ENCODE measurements at regions not wholly inside any gene's neighbourhood (a gene's known extent, or its start where the extent isn't known, plus 50 kb on each side); places are given as distances from the start of the nearest gene placed in this dataset.

GRCh38 chr16:63981639-63982038 lies 1140.2 kb downstream of the CDH11 start:
- Mint-ChIP-seq H3K4me3 (no peak overlapping the region), H3K4me1 (no peaks in the 10 kb centered on the region), H3K27me3 (no peaks in the 10 kb centered on the region), H3K36me3 (no peaks in the 10 kb centered on the region), H3K9me3 (peaks cover 20 to 55% (median 28%) of the 10 kb centered on the region in 5 donors), H3K27ac (no peak overlapping the region)
- Histone ChIP-seq H3K9me3 (ENCODE audit: low read length) (no peaks in the 10 kb centered on the region), H3K4me1 (ENCODE audit: insufficient read depth, low read length) (no peaks in the 10 kb centered on the region), H3K27ac (ENCODE audit: low read depth, low read length) (no peak overlapping the region), H3K4me3 (ENCODE audit: low read length) (no peak overlapping the region), H3K27me3 (ENCODE audit: insufficient read depth, low read length, poor library complexity, severe bottlenecking) (no peaks in the 10 kb centered on the region), H3K36me3 (ENCODE audit: insufficient read depth, low read length) (no peaks in the 10 kb centered on the region)
- ChIA-PET CTCF (no interaction called here), POLR2A (no interaction called here)
- DNase-seq = no peak

- Histone ChIP-seq H3K4me1 (ENCODE audit: insufficient read depth, low read length) (no peaks in the 10 kb centered on the region), H3K36me3 (ENCODE audit: insufficient read depth, low read length) (no peaks in the 10 kb centered on the region), H3K27me3 (ENCODE audit: insufficient read depth, low read length, poor library complexity, severe bottlenecking) (no peaks in the 10 kb centered on the region), H3K4me3 (ENCODE audit: low read length) (no peak overlapping the region), H3K9me3 (ENCODE audit: low read length) (no peaks in the 10 kb centered on the region), H3K27ac (ENCODE audit: low read depth, low read length) (no peak overlapping the region)
- Mint-ChIP-seq H3K27ac (no peak overlapping the region), H3K4me3 (no peak overlapping the region), H3K27me3 (no peaks in the 10 kb centered on the region), H3K4me1 (no peaks in the 10 kb centered on the region), H3K36me3 (no peaks in the 10 kb centered on the region), H3K9me3 (peaks cover 21 to 53% (median 27%) of the 10 kb centered on the region in 5 donors)
- CTCF ChIA-PET = no interaction called here
- DNase-seq = no peak
- POLR2A ChIA-PET = no interaction called here
Observed at GRCh38 chr16:63980763-63981162, 1141.1 kb downstream of the CDH11 start.

- Mint-ChIP-seq H3K27me3 (no peaks in the 10 kb centered on the region), H3K4me3 (no peak overlapping the region), H3K27ac (no peak overlapping the region), H3K4me1 (no peaks in the 10 kb centered on the region), H3K9me3 (peaks cover 16 to 55% (median 31%) of the 10 kb centered on the region in 5 donors), H3K36me3 (no peaks in the 10 kb centered on the region)
- H3K36me3 ChIP-seq (ENCODE audit: insufficient read depth, low read length) = no peaks in the 10 kb centered on the region
- no peaks in the 10 kb centered on the region for H3K9me3 ChIP-seq (ENCODE audit: low read length)
- DNase-seq = no peak
- no peak overlapping the region for H3K4me3 ChIP-seq (ENCODE audit: low read length)
- no peaks in the 10 kb centered on the region for H3K27me3 ChIP-seq (ENCODE audit: insufficient read depth, low read length, poor library complexity, severe bottlenecking)
- ChIA-PET POLR2A (no interaction called here), CTCF (no interaction called here)
- no peak overlapping the region for H3K27ac ChIP-seq (ENCODE audit: low read depth, low read length)
- H3K4me1 ChIP-seq (ENCODE audit: insufficient read depth, low read length) = no peaks in the 10 kb centered on the region
Observed at GRCh38 chr16:63978240-63978639, 1143.6 kb downstream of the CDH11 start.

- Mint-ChIP-seq H3K27ac (no peak overlapping the region), H3K9me3 (peaks cover 11 to 50% (median 36%) of the 10 kb centered on the region in 5 donors), H3K4me1 (no peaks in the 10 kb centered on the region), H3K4me3 (no peak overlapping the region), H3K36me3 (no peaks in the 10 kb centered on the region), H3K27me3 (no peaks in the 10 kb centered on the region)
- no peaks in the 10 kb centered on the region for H3K36me3 ChIP-seq (ENCODE audit: insufficient read depth, low read length)
- H3K4me1 ChIP-seq (ENCODE audit: insufficient read depth, low read length) = no peaks in the 10 kb centered on the region
- H3K27ac ChIP-seq (ENCODE audit: low read depth, low read length) = no peak overlapping the region
- DNase-seq = no peak
- no peak overlapping the region for H3K4me3 ChIP-seq (ENCODE audit: low read length)
- POLR2A ChIA-PET = no interaction called here
- no peaks in the 10 kb centered on the region for H3K27me3 ChIP-seq (ENCODE audit: insufficient read depth, low read length, poor library complexity, severe bottlenecking)
- CTCF ChIA-PET = no interaction called here
- no peaks in the 10 kb centered on the region for H3K9me3 ChIP-seq (ENCODE audit: low read length)
Observed at GRCh38 chr16:63976345-63976744, 1145.5 kb downstream of the CDH11 start.

GRCh38 chr16:63975669-63976068 lies 1146.2 kb downstream of the CDH11 start:
- no peak overlapping the region for H3K4me3 ChIP-seq (ENCODE audit: low read length)
- H3K4me1 ChIP-seq (ENCODE audit: insufficient read depth, low read length) = no peaks in the 10 kb centered on the region
- no peak overlapping the region for H3K27ac ChIP-seq (ENCODE audit: low read depth, low read length)
- Mint-ChIP-seq H3K9me3 (peaks cover 9 to 48% (median 34%) of the 10 kb centered on the region in 5 donors), H3K4me1 (no peaks in the 10 kb centered on the region), H3K36me3 (no peaks in the 10 kb centered on the region), H3K27me3 (no peaks in the 10 kb centered on the region), H3K4me3 (no peak overlapping the region), H3K27ac (peak overlapping the region in 1 of 8 donors; percentile 81)
- DNase-seq = no peak
- ChIA-PET CTCF (no interaction called here), POLR2A (no interaction called here)
- no peaks in the 10 kb centered on the region for H3K27me3 ChIP-seq (ENCODE audit: insufficient read depth, low read length, poor library complexity, severe bottlenecking)
- no peaks in the 10 kb centered on the region for H3K36me3 ChIP-seq (ENCODE audit: insufficient read depth, low read length)
- no peaks in the 10 kb centered on the region for H3K9me3 ChIP-seq (ENCODE audit: low read length)

GRCh38 chr16:63967966-63968365 lies 1153.9 kb downstream of the CDH11 start:
- no peaks in the 10 kb centered on the region for H3K27me3 Mint-ChIP-seq
- DNase-seq = no peak
- H3K27ac Mint-ChIP-seq = no peak overlapping the region
- no peaks in the 10 kb centered on the region for H3K4me1 Mint-ChIP-seq
- no peaks in the 10 kb centered on the region for H3K27me3 ChIP-seq (ENCODE audit: insufficient read depth, low read length, poor library complexity, severe bottlenecking)
- H3K27ac ChIP-seq (ENCODE audit: low read depth, low read length) = no peak overlapping the region
- H3K9me3 Mint-ChIP-seq = peaks cover 10 to 45% (median 20%) of the 10 kb centered on the region in 5 donors
- H3K4me3 Mint-ChIP-seq = no peak overlapping the region
- ChIA-PET CTCF (no interaction called here), POLR2A (no interaction called here)
- no peaks in the 10 kb centered on the region for H3K36me3 ChIP-seq (ENCODE audit: insufficient read depth, low read length)
- H3K4me3 ChIP-seq (ENCODE audit: low read length) = no peak overlapping the region
- no peaks in the 10 kb centered on the region for H3K36me3 Mint-ChIP-seq
- no peaks in the 10 kb centered on the region for H3K4me1 ChIP-seq (ENCODE audit: insufficient read depth, low read length)
- H3K9me3 ChIP-seq (ENCODE audit: low read length) = peaks cover 3% of the 10 kb centered on the region

GRCh38 chr16:63960321-63960720 lies 1161.5 kb downstream of the CDH11 start:
- H3K4me1 Mint-ChIP-seq = no peaks in the 10 kb centered on the region
- Histone ChIP-seq H3K27ac (ENCODE audit: low read depth, low read length) (no peak overlapping the region), H3K27me3 (ENCODE audit: insufficient read depth, low read length, poor library complexity, severe bottlenecking) (no peaks in the 10 kb centered on the region), H3K36me3 (ENCODE audit: insufficient read depth, low read length) (no peaks in the 10 kb centered on the region), H3K4me1 (ENCODE audit: insufficient read depth, low read length) (no peaks in the 10 kb centered on the region), H3K4me3 (ENCODE audit: low read length) (no peak overlapping the region), H3K9me3 (ENCODE audit: low read length) (no peaks in the 10 kb centered on the region)
- no peak overlapping the region for H3K4me3 Mint-ChIP-seq
- no peak for DNase-seq
- H3K36me3 Mint-ChIP-seq = no peaks in the 10 kb centered on the region
- peaks cover 9 to 37% (median 16%) of the 10 kb centered on the region in 5 donors for H3K9me3 Mint-ChIP-seq
- no peak overlapping the region for H3K27ac Mint-ChIP-seq
- no peaks in the 10 kb centered on the region for H3K27me3 Mint-ChIP-seq
- ChIA-PET CTCF (no interaction called here), POLR2A (no interaction called here)

GRCh38 chr16:63947022-63947421 lies 1174.8 kb downstream of the CDH11 start:
- POLR2A ChIA-PET = no interaction called here
- no peaks in the 10 kb centered on the region for H3K4me1 Mint-ChIP-seq
- H3K27ac Mint-ChIP-seq = no peak overlapping the region
- Histone ChIP-seq H3K27ac (ENCODE audit: low read depth, low read length) (no peak overlapping the region), H3K4me3 (ENCODE audit: low read length) (no peak overlapping the region), H3K36me3 (ENCODE audit: insufficient read depth, low read length) (no peaks in the 10 kb centered on the region), H3K4me1 (ENCODE audit: insufficient read depth, low read length) (no peaks in the 10 kb centered on the region), H3K27me3 (ENCODE audit: insufficient read depth, low read length, poor library complexity, severe bottlenecking) (no peaks in the 10 kb centered on the region), H3K9me3 (ENCODE audit: low read length) (no peaks in the 10 kb centered on the region)
- H3K4me3 Mint-ChIP-seq = no peak overlapping the region
- H3K36me3 Mint-ChIP-seq = no peaks in the 10 kb centered on the region
- no peak for DNase-seq
- H3K9me3 Mint-ChIP-seq = peaks cover 2 to 52% (median 14%) of the 10 kb centered on the region in 5 donors
- no peaks in the 10 kb centered on the region for H3K27me3 Mint-ChIP-seq
- CTCF ChIA-PET = no interaction called here

- no peaks in the 10 kb centered on the region for H3K4me1 ChIP-seq (ENCODE audit: insufficient read depth, low read length)
- H3K36me3 ChIP-seq (ENCODE audit: insufficient read depth, low read length) = no peaks in the 10 kb centered on the region
- Mint-ChIP-seq H3K27me3 (no peaks in the 10 kb centered on the region), H3K4me1 (no peaks in the 10 kb centered on the region), H3K27ac (no peak overlapping the region), H3K36me3 (no peaks in the 10 kb centered on the region), H3K9me3 (peaks cover 2 to 45% (median 16%) of the 10 kb centered on the region in 5 donors), H3K4me3 (no peak overlapping the region)
- no peak for DNase-seq
- H3K9me3 ChIP-seq (ENCODE audit: low read length) = no peaks in the 10 kb centered on the region
- no peaks in the 10 kb centered on the region for H3K27me3 ChIP-seq (ENCODE audit: insufficient read depth, low read length, poor library complexity, severe bottlenecking)
- no peak overlapping the region for H3K27ac ChIP-seq (ENCODE audit: low read depth, low read length)
- POLR2A ChIA-PET = no interaction called here
- CTCF ChIA-PET = no interaction called here
- H3K4me3 ChIP-seq (ENCODE audit: low read length) = no peak overlapping the region
Observed at GRCh38 chr16:63945806-63946205, 1176.1 kb downstream of the CDH11 start.

All from CD8-positive, alpha-beta memory T cell (primary cell).